ENCODE measurements at regions not wholly inside any gene's neighbourhood (a gene's known extent, or its start where the extent isn't known, plus 50 kb on each side); places are given as distances from the start of the nearest gene placed in this dataset.

DNA sequence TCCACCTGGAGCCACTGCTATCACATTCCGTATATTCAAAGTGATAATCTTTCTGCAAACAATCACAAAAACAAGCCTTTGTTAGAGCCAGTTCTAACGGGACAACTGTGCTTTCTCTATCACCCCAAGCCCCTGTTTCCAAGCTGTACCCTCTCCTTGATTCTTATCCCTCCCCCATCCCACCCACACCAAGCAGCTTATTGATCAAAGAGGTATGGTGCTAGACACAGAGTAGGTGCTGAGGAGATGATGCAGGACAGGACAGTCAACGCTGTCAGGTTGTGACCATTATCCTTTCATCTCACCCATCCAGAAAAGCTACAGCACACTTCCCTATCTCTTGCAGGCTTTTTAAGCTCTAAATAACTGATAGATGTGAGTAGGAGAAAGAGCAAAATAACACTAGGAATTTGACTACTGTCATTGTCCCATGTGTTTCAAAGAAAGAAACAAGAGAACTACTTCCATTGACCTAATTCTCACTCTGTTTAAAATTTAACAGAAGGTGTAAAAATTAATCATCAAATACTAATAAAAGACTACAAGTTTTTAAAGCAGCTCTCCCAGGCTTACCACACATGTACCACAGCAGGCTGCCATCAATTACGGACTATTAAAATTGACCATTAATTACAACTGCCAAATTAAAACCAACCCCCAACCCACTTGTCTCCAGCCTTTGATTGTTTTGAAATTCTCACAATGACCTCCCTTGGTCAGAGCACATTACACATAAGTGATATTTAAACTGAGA is 94.3 kb downstream of the ELAPOR2 start:
- TF ChIP-seq CTCF (IDR thresholded peaks at IDR 0.05 in 2 of 3, conservative IDR thresholded peaks at IDR 0.05 in 1 of 3; ENCODE audit: borderline replicate concordance in 1 of 3, insufficient read depth in 1 of 3, low read depth in 2 of 3, low read length in 2 of 3) (no peak), YY1 (IDR thresholded peaks at IDR 0.05; ENCODE audit: extremely low read depth, insufficient replicate concordance, low read depth, low read length) (no peak), CEBPB (IDR thresholded peaks at IDR 0.05; ENCODE audit: low read depth) (no peak), REST (IDR thresholded peaks at IDR 0.05; ENCODE audit: low read depth) (no peak), POLR2AphosphoS5 (IDR thresholded peaks at IDR 0.05; ENCODE audit: low read depth, low read length) (no peak), ZNF274 (IDR thresholded peaks at IDR 0.05; ENCODE audit: low read depth, low read length) (no peak), TCF7L2 (IDR thresholded peaks at IDR 0.05; ENCODE audit: borderline replicate concordance, extremely low read depth, insufficient read depth, insufficient read length) (no peak), EZH2phosphoT487 (IDR thresholded peaks at IDR 0.05; ENCODE audit: borderline replicate concordance) (no peak), SP1 (IDR thresholded peaks at IDR 0.05; ENCODE audit: low read depth) (no peak), EZH2 (IDR thresholded peaks at IDR 0.05) (no peak), POLR2A (IDR thresholded peaks at IDR 0.05; ENCODE audit: borderline replicate concordance, extremely low read depth, insufficient read depth, insufficient read length) (no peak), SIN3A (IDR thresholded peaks at IDR 0.05; ENCODE audit: low read depth) (no peak), SRF (IDR thresholded peaks at IDR 0.05; ENCODE audit: low read depth) (no peak)
- TF ChIP-seq, protein P1, sequence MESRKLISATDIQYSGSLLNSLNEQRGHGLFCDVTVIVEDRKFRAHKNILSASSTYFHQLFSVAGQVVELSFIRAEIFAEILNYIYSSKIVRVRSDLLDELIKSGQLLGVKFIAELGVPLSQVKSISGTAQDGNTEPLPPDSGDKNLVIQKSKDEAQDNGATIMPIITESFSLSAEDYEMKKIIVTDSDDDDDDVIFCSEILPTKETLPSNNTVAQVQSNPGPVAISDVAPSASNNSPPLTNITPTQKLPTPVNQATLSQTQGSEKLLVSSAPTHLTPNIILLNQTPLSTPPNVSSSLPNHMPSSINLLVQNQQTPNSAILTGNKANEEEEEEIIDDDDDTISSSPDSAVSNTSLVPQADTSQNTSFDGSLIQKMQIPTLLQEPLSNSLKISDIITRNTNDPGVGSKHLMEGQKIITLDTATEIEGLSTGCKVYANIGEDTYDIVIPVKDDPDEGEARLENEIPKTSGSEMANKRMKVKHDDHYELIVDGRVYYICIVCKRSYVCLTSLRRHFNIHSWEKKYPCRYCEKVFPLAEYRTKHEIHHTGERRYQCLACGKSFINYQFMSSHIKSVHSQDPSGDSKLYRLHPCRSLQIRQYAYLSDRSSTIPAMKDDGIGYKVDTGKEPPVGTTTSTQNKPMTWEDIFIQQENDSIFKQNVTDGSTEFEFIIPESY (IDR thresholded peaks at IDR 0.05; ENCODE audit: extremely low read depth, insufficient replicate concordance, low read length): no peak

Measured in HCT116 (cell line).